ENCODE measurements at regions not wholly inside any gene's neighbourhood (a gene's known extent, or its start where the extent isn't known, plus 50 kb on each side); places are given as distances from the start of the nearest gene placed in this dataset.

DNA sequence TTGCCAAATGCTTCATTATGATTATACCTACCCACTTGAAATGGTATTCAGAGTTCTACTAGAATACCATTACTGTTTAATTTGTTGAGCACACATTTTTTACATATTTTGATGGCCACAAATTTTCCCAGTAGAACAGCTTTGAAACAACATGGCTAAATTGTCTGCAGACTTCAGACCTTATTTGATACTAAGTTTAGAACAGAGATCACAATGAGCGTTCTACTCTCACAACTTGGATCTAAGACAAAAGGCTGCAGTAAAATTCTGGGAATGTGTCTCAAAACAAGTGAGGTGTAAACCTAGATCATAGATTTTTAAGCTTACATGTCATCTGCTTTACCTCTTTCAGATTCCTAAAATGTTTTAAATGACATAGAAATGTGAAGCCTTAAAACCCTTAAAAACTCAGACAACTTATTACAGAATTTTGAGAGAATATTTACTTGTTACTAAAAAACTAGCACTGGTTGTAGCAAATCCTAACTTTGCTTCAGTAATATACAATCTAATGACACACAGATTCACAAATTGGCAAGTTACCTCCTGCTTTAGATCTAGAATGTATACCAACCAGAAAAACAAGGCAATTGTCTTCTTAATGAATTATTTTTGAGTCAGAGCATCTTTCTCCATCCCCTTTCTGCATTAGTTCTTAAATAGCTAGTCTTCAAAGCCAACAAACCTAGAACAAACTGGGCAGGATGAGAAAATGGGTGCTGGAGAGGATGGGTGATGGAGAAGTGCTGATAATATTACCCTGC is 243.3 kb downstream of the SLC7A11 start:
- H3K9ac ChIP-seq (ENCODE audit: low read depth in 1 of 3, low read length in 3 of 3): no peak overlapping the region
- H3K4me3 ChIP-seq (ENCODE audit: low read length in 3 of 3): no peak overlapping the region
- no peaks in the 10 kb centered on the region for H3K4me1 ChIP-seq (ENCODE audit: control insufficient read depth in 3 of 3, insufficient read depth in 3 of 3, low read length in 3 of 3)
- H3K27ac ChIP-seq (ENCODE audit: low read depth, low read length): no peak overlapping the region
- no peaks in the 10 kb centered on the region for H3K9me3 ChIP-seq (ENCODE audit: control insufficient read depth in 3 of 3, low read length in 3 of 3)
- H3K36me3 ChIP-seq (ENCODE audit: control insufficient read depth in 3 of 3, insufficient read depth in 3 of 3, low read length in 3 of 3): no peaks in the 10 kb centered on the region
- H3K27me3 ChIP-seq (ENCODE audit: control insufficient read depth in 3 of 3, insufficient read depth in 3 of 3, low read length in 3 of 3): no peaks in the 10 kb centered on the region

- Histone ChIP-seq H3K4me3 (ENCODE audit: low read length in 3 of 3) (no peak overlapping the region), H3K9me3 (ENCODE audit: control insufficient read depth in 3 of 3, low read length in 3 of 3) (no peaks in the 10 kb centered on the region), H3K36me3 (ENCODE audit: control insufficient read depth in 3 of 3, insufficient read depth in 3 of 3, low read length in 3 of 3) (no peaks in the 10 kb centered on the region), H3K4me1 (ENCODE audit: control insufficient read depth in 3 of 3, insufficient read depth in 3 of 3, low read length in 3 of 3) (no peaks in the 10 kb centered on the region), H3K9ac (ENCODE audit: low read depth in 1 of 3, low read length in 3 of 3) (no peak overlapping the region), H3K27me3 (ENCODE audit: control insufficient read depth in 3 of 3, insufficient read depth in 3 of 3, low read length in 3 of 3) (no peaks in the 10 kb centered on the region), H3K27ac (ENCODE audit: low read depth, low read length) (no peak overlapping the region)
Measured at GRCh38 chr4:137997496-137997895, 244.7 kb downstream of the SLC7A11 start.

DNA sequence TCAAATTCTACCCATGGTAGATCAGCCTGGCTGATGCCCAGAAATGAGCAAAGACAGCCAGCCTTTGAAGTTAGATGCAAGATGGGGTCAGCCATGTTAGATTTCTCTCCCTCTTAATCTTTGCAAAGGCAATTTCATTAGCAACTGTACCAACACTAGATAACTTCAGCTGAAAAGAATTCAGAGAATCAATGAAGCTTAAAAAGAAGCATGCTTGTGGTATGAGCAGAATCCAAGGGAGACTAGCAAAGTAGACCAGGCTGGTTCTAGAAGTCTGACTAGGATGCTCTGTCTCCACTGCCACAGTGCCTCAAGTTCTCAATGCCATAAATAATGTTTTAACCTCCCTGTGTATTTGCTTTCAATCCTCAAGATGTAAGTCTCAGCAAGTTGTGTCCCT is 247.3 kb downstream of the SLC7A11 start:
- Histone ChIP-seq H3K9ac (ENCODE audit: low read depth in 1 of 3, low read length in 3 of 3) (no peak overlapping the region), H3K27me3 (ENCODE audit: control insufficient read depth in 3 of 3, insufficient read depth in 3 of 3, low read length in 3 of 3) (no peaks in the 10 kb centered on the region), H3K9me3 (ENCODE audit: control insufficient read depth in 3 of 3, low read length in 3 of 3) (no peaks in the 10 kb centered on the region)

DNA sequence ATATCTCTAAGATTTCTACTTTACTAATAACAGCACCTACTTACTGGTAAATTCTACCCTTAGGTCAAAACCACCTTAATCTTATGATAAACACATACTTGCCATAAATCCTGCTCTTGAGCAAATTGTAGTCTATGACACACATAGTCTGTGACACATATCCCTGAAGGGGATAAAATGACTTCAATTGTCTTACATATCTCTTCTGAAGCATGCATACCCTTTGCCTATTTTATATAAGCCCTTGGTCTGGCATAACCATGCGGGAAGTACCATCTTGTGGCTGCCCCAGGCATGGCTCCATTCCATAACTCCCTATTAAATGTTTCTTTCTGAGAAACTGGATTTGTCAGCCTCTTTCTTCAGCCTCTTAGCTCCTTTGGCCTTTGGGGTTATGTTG is 248.9 kb downstream of the SLC7A11 start:
- H3K4me3 ChIP-seq (ENCODE audit: low read length in 3 of 3): no peak overlapping the region
- no peaks in the 10 kb centered on the region for H3K36me3 ChIP-seq (ENCODE audit: control insufficient read depth in 3 of 3, insufficient read depth in 3 of 3, low read length in 3 of 3)
- H3K4me1 ChIP-seq (ENCODE audit: control insufficient read depth in 3 of 3, insufficient read depth in 3 of 3, low read length in 3 of 3): no peaks in the 10 kb centered on the region
- no peak overlapping the region for H3K27ac ChIP-seq (ENCODE audit: low read depth, low read length)
- no peak overlapping the region for H3K9ac ChIP-seq (ENCODE audit: low read depth in 1 of 3, low read length in 3 of 3)
- H3K9me3 ChIP-seq (ENCODE audit: control insufficient read depth in 3 of 3, low read length in 3 of 3): no peaks in the 10 kb centered on the region
- no peaks in the 10 kb centered on the region for H3K27me3 ChIP-seq (ENCODE audit: control insufficient read depth in 3 of 3, insufficient read depth in 3 of 3, low read length in 3 of 3)

More for the DNA sequence above, 247.3 kb downstream of the SLC7A11 start:
- Histone ChIP-seq H3K36me3 (ENCODE audit: control insufficient read depth in 3 of 3, insufficient read depth in 3 of 3, low read length in 3 of 3) (no peaks in the 10 kb centered on the region), H3K27ac (ENCODE audit: low read depth, low read length) (no peak overlapping the region), H3K4me3 (ENCODE audit: low read length in 3 of 3) (no peak overlapping the region), H3K4me1 (ENCODE audit: control insufficient read depth in 3 of 3, insufficient read depth in 3 of 3, low read length in 3 of 3) (no peaks in the 10 kb centered on the region)

DNA sequence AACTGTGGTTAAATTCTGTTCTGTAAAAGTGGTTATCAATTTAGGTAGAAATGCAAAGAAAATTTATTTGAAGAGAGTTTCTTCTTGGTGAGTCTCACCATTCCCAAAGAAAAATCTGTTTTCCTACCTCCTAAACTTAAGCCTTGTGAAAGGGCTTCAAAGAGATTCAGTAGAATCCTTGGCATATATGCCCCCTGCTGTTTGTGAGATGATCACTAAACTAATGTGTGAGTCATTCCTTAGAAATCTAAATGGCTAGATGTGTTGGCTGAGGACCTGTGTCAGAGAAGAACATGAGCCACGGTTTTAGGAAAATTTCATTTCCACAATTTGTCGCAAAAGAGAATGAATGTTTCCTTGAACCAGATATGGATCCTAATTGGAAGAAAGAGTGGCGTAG is 260.9 kb downstream of the SLC7A11 start:
- no peak overlapping the region for H3K4me3 ChIP-seq (ENCODE audit: low read length in 3 of 3)
- no peak overlapping the region for H3K27ac ChIP-seq (ENCODE audit: low read depth, low read length)
- no peaks in the 10 kb centered on the region for H3K36me3 ChIP-seq (ENCODE audit: control insufficient read depth in 3 of 3, insufficient read depth in 3 of 3, low read length in 3 of 3)
- H3K27me3 ChIP-seq (ENCODE audit: control insufficient read depth in 3 of 3, insufficient read depth in 3 of 3, low read length in 3 of 3): no peaks in the 10 kb centered on the region
- no peak overlapping the region for H3K9ac ChIP-seq (ENCODE audit: low read depth in 1 of 3, low read length in 3 of 3)
- no peaks in the 10 kb centered on the region for H3K9me3 ChIP-seq (ENCODE audit: control insufficient read depth in 3 of 3, low read length in 3 of 3)
- no peaks in the 10 kb centered on the region for H3K4me1 ChIP-seq (ENCODE audit: control insufficient read depth in 3 of 3, insufficient read depth in 3 of 3, low read length in 3 of 3)

DNA sequence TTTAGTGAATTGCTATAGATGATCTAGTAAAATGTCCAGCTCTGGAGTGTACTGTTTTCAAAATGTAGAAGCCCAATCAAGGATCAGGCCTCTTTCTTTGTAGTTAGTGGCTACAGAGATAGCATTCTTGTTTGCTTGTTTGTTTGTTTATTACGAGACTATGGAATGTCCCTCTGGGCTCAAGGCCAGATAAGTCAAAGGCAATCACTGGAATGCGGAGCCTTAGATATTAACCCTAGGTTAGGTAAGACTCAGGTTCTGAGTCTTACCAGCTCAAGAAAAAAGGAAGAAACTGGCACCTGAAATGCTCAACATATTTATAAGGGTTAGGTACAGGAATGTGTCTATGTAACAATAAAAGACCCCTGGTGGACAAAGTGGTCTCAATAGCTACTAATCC is 261.5 kb downstream of the SLC7A11 start:
- no peaks in the 10 kb centered on the region for H3K9me3 ChIP-seq (ENCODE audit: control insufficient read depth in 3 of 3, low read length in 3 of 3)
- no peak overlapping the region for H3K4me3 ChIP-seq (ENCODE audit: low read length in 3 of 3)
- H3K36me3 ChIP-seq (ENCODE audit: control insufficient read depth in 3 of 3, insufficient read depth in 3 of 3, low read length in 3 of 3): no peaks in the 10 kb centered on the region
- H3K27ac ChIP-seq (ENCODE audit: low read depth, low read length): no peak overlapping the region
- no peaks in the 10 kb centered on the region for H3K27me3 ChIP-seq (ENCODE audit: control insufficient read depth in 3 of 3, insufficient read depth in 3 of 3, low read length in 3 of 3)
- no peak overlapping the region for H3K9ac ChIP-seq (ENCODE audit: low read depth in 1 of 3, low read length in 3 of 3)
- H3K4me1 ChIP-seq (ENCODE audit: control insufficient read depth in 3 of 3, insufficient read depth in 3 of 3, low read length in 3 of 3): no peaks in the 10 kb centered on the region

DNA sequence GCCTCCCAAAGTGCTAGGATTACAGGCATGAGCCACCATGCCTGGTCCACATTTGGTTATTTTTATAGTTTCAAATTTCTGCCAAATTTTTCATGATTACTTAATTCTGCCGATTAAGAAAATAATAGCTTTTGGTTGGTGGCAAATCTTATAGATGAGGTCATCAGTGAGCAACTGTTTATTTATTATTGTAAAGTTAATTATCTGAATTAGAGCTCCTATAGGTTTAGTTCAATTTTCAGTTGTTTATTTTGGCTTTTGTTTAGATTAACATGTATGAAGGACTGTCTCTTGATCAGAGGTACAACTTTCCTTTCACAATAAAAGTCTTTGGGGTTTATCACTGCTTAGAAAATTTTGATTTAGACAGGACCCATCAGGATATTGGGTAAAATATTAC is 262.2 kb downstream of the SLC7A11 start:
- H3K9me3 ChIP-seq (ENCODE audit: control insufficient read depth in 3 of 3, low read length in 3 of 3): no peaks in the 10 kb centered on the region
- H3K27ac ChIP-seq (ENCODE audit: low read depth, low read length): no peak overlapping the region
- no peaks in the 10 kb centered on the region for H3K27me3 ChIP-seq (ENCODE audit: control insufficient read depth in 3 of 3, insufficient read depth in 3 of 3, low read length in 3 of 3)
- no peaks in the 10 kb centered on the region for H3K36me3 ChIP-seq (ENCODE audit: control insufficient read depth in 3 of 3, insufficient read depth in 3 of 3, low read length in 3 of 3)
- no peak overlapping the region for H3K9ac ChIP-seq (ENCODE audit: low read depth in 1 of 3, low read length in 3 of 3)
- H3K4me3 ChIP-seq (ENCODE audit: low read length in 3 of 3): no peak overlapping the region
- H3K4me1 ChIP-seq (ENCODE audit: control insufficient read depth in 3 of 3, insufficient read depth in 3 of 3, low read length in 3 of 3): no peaks in the 10 kb centered on the region

- H3K4me1 ChIP-seq (ENCODE audit: control insufficient read depth in 3 of 3, insufficient read depth in 3 of 3, low read length in 3 of 3): no peaks in the 10 kb centered on the region
- H3K36me3 ChIP-seq (ENCODE audit: control insufficient read depth in 3 of 3, insufficient read depth in 3 of 3, low read length in 3 of 3): no peaks in the 10 kb centered on the region
- no peak overlapping the region for H3K27ac ChIP-seq (ENCODE audit: low read depth, low read length)
- no peak overlapping the region for H3K9ac ChIP-seq (ENCODE audit: low read depth in 1 of 3, low read length in 3 of 3)
- no peaks in the 10 kb centered on the region for H3K9me3 ChIP-seq (ENCODE audit: control insufficient read depth in 3 of 3, low read length in 3 of 3)
- H3K4me3 ChIP-seq (ENCODE audit: low read length in 3 of 3): no peak overlapping the region
- H3K27me3 ChIP-seq (ENCODE audit: control insufficient read depth in 3 of 3, insufficient read depth in 3 of 3, low read length in 3 of 3): no peaks in the 10 kb centered on the region
Measured at GRCh38 chr4:137968956-137969678, 273.0 kb downstream of the SLC7A11 start.

DNA sequence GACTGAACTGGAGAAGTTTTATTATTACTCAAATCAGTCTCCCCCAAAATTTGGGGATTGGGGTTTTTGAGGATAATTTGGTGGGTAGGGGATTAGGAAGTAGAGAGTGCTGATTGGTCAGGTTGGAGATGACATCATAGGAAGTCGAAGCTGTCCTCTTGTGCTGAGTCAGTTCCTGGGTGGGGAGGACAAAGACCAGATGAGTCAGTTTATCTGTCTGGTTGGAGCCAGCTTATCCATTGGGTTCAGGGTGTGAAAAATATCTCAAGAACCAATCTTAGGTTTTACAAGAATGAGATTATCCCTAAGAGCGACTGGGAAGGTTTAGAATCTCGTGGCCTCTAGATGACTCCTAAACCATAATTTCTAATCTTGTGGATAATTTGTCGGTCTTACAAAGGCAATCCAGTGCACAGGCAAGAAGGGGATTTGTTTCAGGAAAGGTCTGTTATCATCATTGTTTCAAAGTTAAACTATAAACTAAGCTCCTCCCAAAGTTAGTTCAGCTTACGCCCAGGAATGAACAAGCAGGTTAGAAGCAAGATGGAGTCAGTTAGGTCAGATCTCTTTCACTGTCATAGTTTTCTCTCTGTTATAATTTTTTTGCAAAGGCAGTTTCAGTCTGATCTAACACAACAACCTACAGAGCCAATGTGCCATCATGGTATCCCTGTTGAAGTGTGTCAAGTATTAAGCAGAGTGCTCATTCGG is 274.5 kb downstream of the SLC7A11 start:
- no peak overlapping the region for H3K27ac ChIP-seq (ENCODE audit: low read depth, low read length)
- H3K9me3 ChIP-seq (ENCODE audit: control insufficient read depth in 3 of 3, low read length in 3 of 3): no peaks in the 10 kb centered on the region
- H3K4me1 ChIP-seq (ENCODE audit: control insufficient read depth in 3 of 3, insufficient read depth in 3 of 3, low read length in 3 of 3): no peaks in the 10 kb centered on the region
- H3K9ac ChIP-seq (ENCODE audit: low read depth in 1 of 3, low read length in 3 of 3): no peak overlapping the region
- no peaks in the 10 kb centered on the region for H3K27me3 ChIP-seq (ENCODE audit: control insufficient read depth in 3 of 3, insufficient read depth in 3 of 3, low read length in 3 of 3)
- no peaks in the 10 kb centered on the region for H3K36me3 ChIP-seq (ENCODE audit: control insufficient read depth in 3 of 3, insufficient read depth in 3 of 3, low read length in 3 of 3)
- H3K4me3 ChIP-seq (ENCODE audit: low read length in 3 of 3): no peak overlapping the region

DNA sequence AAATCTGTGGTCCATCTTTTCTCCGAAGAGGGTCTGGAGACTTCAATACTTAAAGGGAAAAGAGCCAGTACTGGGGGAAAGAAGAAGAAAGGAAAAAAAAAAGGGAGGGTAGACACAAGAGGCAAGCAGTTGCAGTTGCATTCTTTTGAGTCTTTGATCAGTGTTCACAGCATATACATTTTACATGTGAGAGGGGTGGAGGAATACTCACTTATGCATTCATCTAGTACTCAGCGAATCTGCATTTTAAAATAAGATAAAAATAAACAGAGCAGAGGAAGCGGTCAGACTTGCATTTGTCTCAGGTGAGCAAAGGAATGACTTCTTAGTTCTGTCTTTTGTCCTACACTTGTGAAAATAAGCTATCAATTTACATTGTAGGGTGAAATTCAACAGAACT is 275.6 kb downstream of the SLC7A11 start:
- Histone ChIP-seq H3K27me3 (ENCODE audit: control insufficient read depth in 3 of 3, insufficient read depth in 3 of 3, low read length in 3 of 3) (no peaks in the 10 kb centered on the region), H3K36me3 (ENCODE audit: control insufficient read depth in 3 of 3, insufficient read depth in 3 of 3, low read length in 3 of 3) (no peaks in the 10 kb centered on the region), H3K4me1 (ENCODE audit: control insufficient read depth in 3 of 3, insufficient read depth in 3 of 3, low read length in 3 of 3) (no peaks in the 10 kb centered on the region), H3K9ac (ENCODE audit: low read depth in 1 of 3, low read length in 3 of 3) (no peak overlapping the region), H3K9me3 (ENCODE audit: control insufficient read depth in 3 of 3, low read length in 3 of 3) (no peaks in the 10 kb centered on the region), H3K27ac (ENCODE audit: low read depth, low read length) (no peak overlapping the region), H3K4me3 (ENCODE audit: low read length in 3 of 3) (no peak overlapping the region)

Measured in skeletal muscle tissue (tissue), 3 donors.